GM20000 (cell line): ENCODE measurements at regions not wholly inside any gene's neighbourhood (a gene's known extent, or its start where the extent isn't known, plus 50 kb on each side); places are given as distances from the start of the nearest gene placed in this dataset.

Experiments
- DNase-seq: peaks from one replicate; pipeline ENCODE4 v3.0.0; 2012; ENCODE audit warnings: low spot score
- TF ChIP-seq, protein P1 (sequence below): IDR thresholded peaks from 2 replicates; pipeline ENCODE4 v1.5.1; 2012; ENCODE audit warnings: mild to moderate bottlenecking, control low read depth; ENCODE audit errors: extremely low read depth, missing control alignments

DNA sequence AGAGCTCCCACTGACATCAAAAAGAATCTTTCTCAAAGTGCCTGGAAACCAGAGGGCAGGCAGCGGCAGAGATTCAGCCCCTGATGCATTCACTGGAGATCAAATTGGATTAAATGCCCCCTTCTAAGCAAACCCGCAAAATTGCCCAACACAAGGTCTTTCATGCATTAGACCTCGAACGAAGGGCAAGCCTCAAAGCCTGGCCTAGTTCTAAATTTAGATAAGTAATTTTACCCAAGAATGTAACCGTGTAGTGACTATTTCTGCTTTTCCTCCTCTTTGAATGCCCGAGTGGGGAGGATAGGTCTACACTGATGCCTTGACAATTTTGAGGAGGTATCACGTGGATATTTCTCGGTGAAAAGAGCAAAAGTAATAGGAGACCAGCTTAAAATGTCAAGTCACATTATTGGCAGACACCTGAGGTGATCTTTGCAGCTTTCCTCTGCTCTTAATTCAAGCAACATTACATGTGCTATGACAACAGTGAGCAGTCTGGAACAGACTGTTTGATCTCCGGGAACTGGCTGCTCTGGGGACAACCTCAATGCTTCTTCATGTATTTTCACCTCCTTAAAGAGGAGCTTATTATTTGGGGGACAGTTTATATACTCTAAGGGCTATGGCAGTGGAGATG is 1263.5 kb upstream of the AUTS2 start:
- TF ChIP-seq, protein P1, sequence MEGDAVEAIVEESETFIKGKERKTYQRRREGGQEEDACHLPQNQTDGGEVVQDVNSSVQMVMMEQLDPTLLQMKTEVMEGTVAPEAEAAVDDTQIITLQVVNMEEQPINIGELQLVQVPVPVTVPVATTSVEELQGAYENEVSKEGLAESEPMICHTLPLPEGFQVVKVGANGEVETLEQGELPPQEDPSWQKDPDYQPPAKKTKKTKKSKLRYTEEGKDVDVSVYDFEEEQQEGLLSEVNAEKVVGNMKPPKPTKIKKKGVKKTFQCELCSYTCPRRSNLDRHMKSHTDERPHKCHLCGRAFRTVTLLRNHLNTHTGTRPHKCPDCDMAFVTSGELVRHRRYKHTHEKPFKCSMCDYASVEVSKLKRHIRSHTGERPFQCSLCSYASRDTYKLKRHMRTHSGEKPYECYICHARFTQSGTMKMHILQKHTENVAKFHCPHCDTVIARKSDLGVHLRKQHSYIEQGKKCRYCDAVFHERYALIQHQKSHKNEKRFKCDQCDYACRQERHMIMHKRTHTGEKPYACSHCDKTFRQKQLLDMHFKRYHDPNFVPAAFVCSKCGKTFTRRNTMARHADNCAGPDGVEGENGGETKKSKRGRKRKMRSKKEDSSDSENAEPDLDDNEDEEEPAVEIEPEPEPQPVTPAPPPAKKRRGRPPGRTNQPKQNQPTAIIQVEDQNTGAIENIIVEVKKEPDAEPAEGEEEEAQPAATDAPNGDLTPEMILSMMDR, result no peak

DNA sequence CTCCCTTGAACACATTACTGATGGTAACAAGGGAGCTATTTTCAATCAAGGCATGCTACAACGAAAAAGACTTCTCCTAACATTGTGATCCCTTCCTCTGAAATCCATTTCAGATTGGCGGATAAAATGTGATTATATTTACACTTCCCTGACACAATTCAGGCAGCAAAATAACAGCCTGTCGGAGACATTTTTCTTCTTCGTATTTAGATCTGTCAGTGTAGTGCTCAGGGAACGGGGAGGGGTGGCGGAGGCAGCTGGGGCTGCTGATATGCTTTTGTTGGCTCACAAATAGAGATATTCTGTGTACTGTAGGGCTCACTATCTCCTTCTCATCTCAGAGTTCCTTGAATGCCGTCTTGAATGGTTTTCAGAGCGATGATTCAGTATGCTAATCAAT is 1261.7 kb upstream of the AUTS2 start:
- DNase-seq, result no peak
- TF ChIP-seq, protein P1, result no peak

More for the DNA sequence above, 1263.5 kb upstream of the AUTS2 start:
- no peak for DNase-seq

DNA sequence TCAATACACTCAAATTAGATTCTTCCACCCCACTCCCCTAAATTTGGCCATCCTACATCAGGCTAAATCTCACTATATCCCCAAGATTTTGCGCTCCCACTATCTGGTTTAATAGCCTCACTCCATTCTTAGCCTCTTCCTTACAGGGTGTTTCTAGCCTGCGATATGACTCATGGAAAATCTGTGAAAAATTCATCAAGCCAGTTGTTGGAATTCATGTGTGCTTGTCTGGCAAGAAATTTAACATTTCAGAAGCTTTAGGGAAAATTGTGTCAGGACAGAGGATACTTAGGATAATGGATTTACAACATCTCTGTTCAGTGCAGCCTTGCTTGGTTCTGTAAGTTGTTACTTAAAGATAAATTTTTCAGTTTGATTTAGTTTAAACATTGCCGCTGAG is 1249.9 kb upstream of the AUTS2 start:
- TF ChIP-seq, protein P1, result no peak
- DNase-seq, result no peak

DNA sequence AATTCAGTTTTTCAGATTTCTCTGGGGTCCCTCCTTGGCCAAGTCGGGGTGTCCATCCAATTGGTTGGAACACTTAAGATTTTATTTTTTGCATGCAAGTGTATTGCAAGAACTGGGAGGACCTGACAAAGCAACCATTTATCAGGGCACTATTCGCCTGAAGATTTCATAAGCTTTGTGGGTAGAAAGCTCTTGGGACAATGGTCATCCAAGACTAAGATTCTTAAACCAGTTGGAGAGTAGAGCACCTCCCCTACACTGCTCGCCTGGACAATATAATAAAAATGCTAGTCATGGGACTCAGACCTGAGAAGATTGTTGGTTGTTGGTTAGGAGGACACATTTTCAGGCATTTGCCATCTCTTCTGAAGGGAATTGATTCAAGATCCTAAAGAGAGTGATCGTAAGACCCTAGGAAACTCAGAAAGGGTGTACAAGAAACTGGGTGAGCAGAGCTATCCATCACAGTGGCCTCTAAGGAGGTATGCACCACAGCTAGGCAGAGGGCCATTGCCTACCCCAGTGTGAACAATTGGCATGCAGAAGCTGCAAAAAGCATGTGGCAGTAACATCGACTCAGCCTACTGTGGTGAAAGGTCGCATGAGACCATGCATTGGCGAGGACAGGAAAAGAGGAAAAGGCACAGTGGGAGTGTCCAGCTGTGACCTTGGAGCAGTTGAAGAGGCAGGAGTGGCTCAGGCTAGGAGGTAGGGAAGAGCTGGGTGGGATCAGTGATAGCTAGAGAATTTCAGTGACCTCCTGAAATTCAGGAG is 1235.3 kb upstream of the AUTS2 start:
- TF ChIP-seq, protein P1, result no peak
- DNase-seq, result no peak

DNA sequence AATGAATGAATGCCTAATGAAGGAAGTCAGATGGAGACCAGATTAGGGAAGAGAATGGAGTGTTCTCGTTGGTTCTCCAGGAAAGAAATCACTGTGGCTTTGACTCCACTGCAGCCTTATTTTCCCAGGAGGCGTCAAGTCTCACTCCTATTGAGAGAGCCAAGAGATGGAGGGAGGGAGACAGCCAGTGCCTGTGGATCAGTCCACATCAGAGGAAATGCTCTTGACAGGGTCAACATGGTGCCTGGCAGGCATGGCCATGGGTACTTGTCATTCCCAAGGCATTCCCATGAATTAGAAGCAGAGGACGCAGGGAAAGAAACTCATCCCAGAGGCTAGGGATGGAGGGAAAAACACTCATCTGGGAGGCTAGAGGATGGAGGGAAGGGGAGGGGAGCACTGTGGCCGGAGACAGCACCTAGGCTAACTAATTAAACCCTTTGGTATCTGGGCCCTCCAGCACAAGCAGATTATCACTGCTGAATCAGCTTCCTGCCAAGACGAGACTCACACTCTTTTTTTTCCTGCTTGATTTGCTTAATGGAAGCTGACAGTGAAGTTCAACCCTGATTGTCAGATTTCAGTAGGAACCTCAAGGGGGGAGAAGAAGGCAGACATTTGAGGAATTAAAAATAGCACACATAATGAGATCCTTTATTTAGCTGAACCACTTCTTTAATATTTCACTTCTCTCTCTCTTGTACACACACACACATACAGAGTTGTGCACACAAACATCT is 1233.2 kb upstream of the AUTS2 start:
- TF ChIP-seq, protein P1, result no peak
- no peak for DNase-seq

DNA sequence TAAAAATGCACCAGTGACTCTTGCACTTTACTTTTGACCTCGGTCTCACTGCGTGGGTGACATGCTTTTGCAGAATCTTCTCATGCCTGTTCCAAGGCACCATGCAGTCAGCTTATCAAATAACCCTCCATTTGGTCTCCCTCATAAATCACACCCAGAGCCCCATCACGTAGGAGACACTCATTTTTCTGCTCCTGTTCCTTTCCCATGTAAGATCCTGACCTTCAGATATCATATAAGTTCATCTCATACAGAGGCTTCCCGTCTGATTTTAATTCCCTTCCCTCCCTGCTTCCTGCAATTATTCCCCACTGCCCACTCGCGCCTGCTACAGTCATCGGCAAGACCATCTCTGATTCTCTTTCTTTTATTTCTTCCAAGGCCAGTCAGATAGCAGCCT is 1226.3 kb upstream of the AUTS2 start:
- DNase-seq, result no peak
- TF ChIP-seq, protein P1, result no peak

DNA sequence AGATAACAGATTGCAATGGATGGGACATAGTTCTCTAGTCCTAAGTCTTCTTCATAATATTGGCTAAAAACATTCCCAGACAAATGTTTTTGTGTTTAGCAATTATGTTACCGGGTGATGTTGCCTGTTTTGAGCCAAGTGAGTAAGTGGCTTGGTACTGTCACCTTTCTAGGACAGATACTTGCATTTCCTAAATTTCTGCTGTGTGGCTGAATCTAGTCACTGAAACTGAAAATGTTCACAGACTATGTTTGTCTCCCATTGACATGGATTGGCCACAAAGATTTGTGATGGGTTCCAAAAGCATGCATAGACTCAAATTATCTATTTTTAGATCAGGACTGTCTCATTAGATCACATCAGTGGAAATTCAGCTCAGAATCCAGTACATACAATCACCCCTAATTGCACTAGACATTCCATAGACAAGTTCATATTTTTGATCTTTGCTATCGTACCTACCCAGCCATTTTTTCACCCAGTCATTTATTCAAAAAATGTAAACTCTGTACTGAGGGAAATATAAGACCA is 1222.1 kb upstream of the AUTS2 start:
- DNase-seq, result no peak

More for the DNA sequence above, 1222.1 kb upstream of the AUTS2 start:
- TF ChIP-seq, protein P1, result no peak
